HepG2 (cell line): ENCODE measurements at regions not wholly inside any gene's neighbourhood (a gene's known extent, or its start where the extent isn't known, plus 50 kb on each side); places are given as distances from the start of the nearest gene placed in this dataset.

ENCODE experiments used
- ATAC-seq: fragments of 200-7000 bp; cut with Tn5 transposase; 3 replicates; pipeline ENCODE4 v1.9.1; 2020; ENCODE audit warnings: mild to moderate bottlenecking, moderate library complexity
- BruUV-seq: library from RNA; stranded (reverse); fragments of 400-500 nt; replicated peaks from 2 replicates; lab custom pipeline; 2021; lab: Mats Ljungman, UMichigan
- CTCF ChIA-PET: fragments of 300-600 bp; formaldehyde crosslinking; extraction: SDS; loops from one replicate; lab custom pipeline; 2021; ENCODE audit warnings: low total read pairs, inconsistent platforms, low intra/inter-chr PET ratio; lab: Yijun Ruan, JAX
- POLR2A ChIA-PET: fragments of 350-600 bp; sonication (Branson Sonifier 250); formaldehyde crosslinking; loops from one replicate; lab custom pipeline; 2020; ENCODE audit warnings: antibody characterized with exemption, inconsistent platforms; lab: Yijun Ruan, JAX
- DNase-seq: peaks from one replicate; pipeline ENCODE4 v3.0.0-alpha.2; 2015; ENCODE audit warnings: low spot score
- FAIRE-seq: peaks from 3 replicates; lab custom pipeline; 2011; peaks lifted over from hg19 to GRCh38; lab: Jason Lieb, UNC
- H2AFZ ChIP-seq: one replicate; pipeline ENCODE4 v1.6.1; 2011; ENCODE audit warnings: low read length, inconsistent platforms
- H3K27ac ChIP-seq: fragments of 300-600 bp; 3 replicates; pipeline ENCODE4 v1.8.0; 2011; ENCODE audit warnings: mixed run types, mild to moderate bottlenecking, mixed read lengths, low read length, inconsistent platforms; ENCODE audit not compliant: insufficient read depth; ENCODE audit errors: extremely low read length
- H3K27me3 ChIP-seq, 2 experiments: fragments of 200-600 bp in 1 of 2; 2 replicates in 1 of 2; 3 replicates in 1 of 2; pipeline versions ENCODE4 v1.6.0 to v1.8.0; 2011; ENCODE audit warnings: low read length in 2 of 2, mild to moderate bottlenecking in 2 of 2, moderate library complexity in 2 of 2, inconsistent platforms in 1 of 2; ENCODE audit not compliant: insufficient read depth in 2 of 2, control insufficient read depth in 1 of 2
- H3K36me3 ChIP-seq, 2 experiments: fragments of 200-600 bp in 1 of 2; replicated peaks in 1 of 2; 2 replicates in 1 of 2; 3 replicates in 1 of 2; pipeline versions ENCODE4 v1.5.1 to v1.8.0; 2011; ENCODE audit warnings: low read length in 2 of 2, inconsistent platforms in 1 of 2; ENCODE audit not compliant: insufficient read depth in 2 of 2, control insufficient read depth in 1 of 2
- H3K4me1 ChIP-seq: 2 replicates; pipeline ENCODE4 v1.5.1; 2012; ENCODE audit warnings: low read length, inconsistent platforms; ENCODE audit not compliant: insufficient read depth
- H3K4me2 ChIP-seq: 2 replicates; pipeline ENCODE4 v1.6.0; 2011; ENCODE audit warnings: low read depth, low read length, inconsistent platforms
- H3K4me3 ChIP-seq, 3 experiments: fragments of 200-600 bp in 1 of 3; sonication (generic), shearing (Covaris generic) in 1 of 3; replicated peaks in 1 of 3; 2 replicates each; pipeline ENCODE4 v1.5.1; 2011 to 2016; ENCODE audit warnings: low read length in 3 of 3, inconsistent platforms in 2 of 3, low read depth in 2 of 3, mild to moderate bottlenecking in 2 of 3, control low read depth in 1 of 3, mixed read lengths in 1 of 3; ENCODE audit not compliant: insufficient read depth in 1 of 3
- H3K79me2 ChIP-seq: one replicate; pipeline ENCODE4 v1.6.1; 2011; ENCODE audit warnings: low read length, inconsistent platforms; ENCODE audit not compliant: insufficient read depth
- H3K9ac ChIP-seq: 2 replicates; pipeline ENCODE4 v1.6.0; 2011; ENCODE audit warnings: mild to moderate bottlenecking, low read depth, low read length, inconsistent platforms; ENCODE audit not compliant: insufficient read depth
- H3K9me3 ChIP-seq: 2 replicates; pipeline ENCODE4 v1.5.1; 2012; ENCODE audit warnings: mild to moderate bottlenecking, low read length
- H4K20me1 ChIP-seq: 2 replicates; pipeline ENCODE4 v1.6.0; 2011; ENCODE audit warnings: inconsistent platforms, mild to moderate bottlenecking, low read length, moderate library complexity; ENCODE audit not compliant: insufficient read depth
- DNMT3B ChIP-seq: conservative IDR thresholded peaks from 2 replicates; pipeline ENCODE4 v1.6.1; 2016; ENCODE audit warnings: missing biosample characterization, control low read depth
- TEAD3 ChIP-seq: optimal IDR thresholded peaks from 2 replicates; pipeline ENCODE3; 2016; ENCODE audit warnings: borderline replicate concordance
- ZNF296 ChIP-seq: sonication (generic); formaldehyde crosslinking; conservative IDR thresholded peaks from 2 replicates; pipeline ENCODE4 v1.5.0; 2020; ENCODE audit warnings: mild to moderate bottlenecking, missing genetic modification reagents
- ZNF317 ChIP-seq: sonication (generic); formaldehyde crosslinking; IDR thresholded peaks from 2 replicates; pipeline ENCODE4 v1.5.0; 2020; ENCODE audit warnings: mild to moderate bottlenecking, missing genetic modification reagents
- ZNF563 ChIP-seq: sonication (generic); formaldehyde crosslinking; IDR thresholded peaks from 2 replicates; pipeline ENCODE4 v1.8.0; 2022; ENCODE audit warnings: mild to moderate bottlenecking, moderate library complexity, missing genetic modification reagents
- ZNF703 ChIP-seq: sonication (generic); formaldehyde crosslinking; IDR thresholded peaks from 2 replicates; pipeline ENCODE4 v1.5.1; 2020; ENCODE audit warnings: missing genetic modification reagents, mild to moderate bottlenecking, moderate library complexity, borderline replicate concordance
- ZNF709 ChIP-seq: sonication (generic); formaldehyde crosslinking; IDR thresholded peaks from 2 replicates; pipeline ENCODE4 v1.5.0; 2020; ENCODE audit warnings: mild to moderate bottlenecking, missing genetic modification reagents
- ZNF775 ChIP-seq: sonication (generic); formaldehyde crosslinking; IDR thresholded peaks from 2 replicates; pipeline ENCODE4 v1.4.0; 2020; ENCODE audit warnings: missing genetic modification reagents, mild to moderate bottlenecking, moderate library complexity, borderline replicate concordance
- ZNF788 ChIP-seq: sonication (generic); formaldehyde crosslinking; IDR thresholded peaks from 2 replicates; pipeline ENCODE4 v1.5.0; 2020; ENCODE audit warnings: mild to moderate bottlenecking, missing genetic modification reagents, borderline replicate concordance
- WGBS: methylation state at CpG from one replicate; pipeline ENCODE4 v1.1.6; 2017; ENCODE audit warnings: low lambda C conversion rate; 5-methylcytosine and 5-hydroxymethylcytosine counted together
- in situ Hi-C: cut with HindIII; loops from 2 replicates; pipeline ENCODE4 v1.10.0; 2017; ENCODE audit warnings: low pct_unique_long_range_greater_than_20kb; ENCODE audit not compliant: extremely low pct_ligation_motif_present
- intact Hi-C: fragments of 100-400 bp; cut with micrococcal nuclease; formaldehyde crosslinking; loops from one replicate; pipeline ENCODE4 v1.10.0; 2022; ENCODE audit not compliant: unreplicated experiment
- TF ChIP-seq, protein P1 (sequence below): sonication (generic); formaldehyde crosslinking; IDR thresholded peaks from 2 replicates; pipeline ENCODE4 v1.4.0; 2020; ENCODE audit warnings: missing genetic modification reagents
- TF ChIP-seq, protein P2 (sequence below): sonication (generic); formaldehyde crosslinking; IDR thresholded peaks from 2 replicates; pipeline ENCODE4 v1.9.0; 2021; ENCODE audit warnings: missing genetic modification reagents, borderline replicate concordance
- TF ChIP-seq, protein P3 (sequence below): sonication (generic); formaldehyde crosslinking; IDR thresholded peaks from 2 replicates; pipeline ENCODE4 v1.4.0; 2020; ENCODE audit warnings: missing genetic modification reagents, borderline replicate concordance
- TF ChIP-seq, protein P4 (sequence below): IDR thresholded peaks from 2 replicates; pipeline ENCODE4 v1.4.0; 2020; ENCODE audit warnings: mild to moderate bottlenecking, missing genetic modification reagents

DNA sequence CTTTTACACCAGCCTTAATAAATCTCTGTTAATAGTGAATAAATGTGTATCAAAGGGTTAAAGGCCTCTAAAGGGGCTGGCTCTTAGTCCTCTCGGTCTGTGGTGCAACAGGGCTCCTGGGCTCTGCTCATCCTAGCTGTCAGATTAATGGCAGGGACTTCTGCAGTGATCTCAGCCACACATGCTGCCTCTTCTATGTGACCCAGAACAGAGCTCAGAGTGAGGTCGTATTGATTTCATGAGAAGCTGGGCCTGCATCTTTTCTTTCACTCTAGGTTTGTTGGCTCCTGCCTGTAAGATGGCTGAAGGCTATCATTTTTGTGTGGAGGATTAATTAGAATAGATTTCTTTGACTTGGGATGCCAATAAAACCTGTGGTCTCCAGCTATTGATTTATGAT lies 165.0 kb upstream of the GLRA1 start:
- Histone ChIP-seq H3K4me3 (no peak overlapping the region), H3K27me3 (no peaks in the 10 kb centered on the region), H3K9ac (no peak overlapping the region), H2AFZ (no peak overlapping the region), H3K79me2 (no peaks in the 10 kb centered on the region), H3K4me1 (no peaks in the 10 kb centered on the region), H3K27ac (no peak overlapping the region), H4K20me1 (no peaks in the 10 kb centered on the region), H3K9me3 (no peaks in the 10 kb centered on the region), H3K36me3 (no peaks in the 10 kb centered on the region), H3K4me2 (no peak overlapping the region)
- ATAC-seq: no peak
- in situ Hi-C loops: no loop called here
- WGBS: 0% methylated on average over 2 of the region's 2 CpGs
- FAIRE-seq: no peak
- BruUV-seq: no TSS peak
- no peak for DNase-seq
- POLR2A ChIA-PET: no interaction called here
- CTCF ChIA-PET: no interaction called here
- intact Hi-C loops: no loop called here
- TF ChIP-seq ZNF775 (CRISPR knock-in tag) (no peak), ZNF563 (CRISPR knock-in tag) (no peak), DNMT3B (CRISPR knock-in tag) (no peak), ZNF296 (CRISPR knock-in tag) (no peak), ZNF709 (no peak), ZNF703 (no peak), ZNF317 (CRISPR knock-in tag) (no peak), TEAD3 (CRISPR knock-in tag) (no peak), ZNF788 (no peak)
- TF ChIP-seq, protein P1, sequence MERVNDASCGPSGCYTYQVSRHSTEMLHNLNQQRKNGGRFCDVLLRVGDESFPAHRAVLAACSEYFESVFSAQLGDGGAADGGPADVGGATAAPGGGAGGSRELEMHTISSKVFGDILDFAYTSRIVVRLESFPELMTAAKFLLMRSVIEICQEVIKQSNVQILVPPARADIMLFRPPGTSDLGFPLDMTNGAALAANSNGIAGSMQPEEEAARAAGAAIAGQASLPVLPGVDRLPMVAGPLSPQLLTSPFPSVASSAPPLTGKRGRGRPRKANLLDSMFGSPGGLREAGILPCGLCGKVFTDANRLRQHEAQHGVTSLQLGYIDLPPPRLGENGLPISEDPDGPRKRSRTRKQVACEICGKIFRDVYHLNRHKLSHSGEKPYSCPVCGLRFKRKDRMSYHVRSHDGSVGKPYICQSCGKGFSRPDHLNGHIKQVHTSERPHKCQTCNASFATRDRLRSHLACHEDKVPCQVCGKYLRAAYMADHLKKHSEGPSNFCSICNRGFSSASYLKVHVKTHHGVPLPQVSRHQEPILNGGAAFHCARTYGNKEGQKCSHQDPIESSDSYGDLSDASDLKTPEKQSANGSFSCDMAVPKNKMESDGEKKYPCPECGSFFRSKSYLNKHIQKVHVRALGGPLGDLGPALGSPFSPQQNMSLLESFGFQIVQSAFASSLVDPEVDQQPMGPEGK (CRISPR knock-in tag): no peak
- TF ChIP-seq, protein P2, sequence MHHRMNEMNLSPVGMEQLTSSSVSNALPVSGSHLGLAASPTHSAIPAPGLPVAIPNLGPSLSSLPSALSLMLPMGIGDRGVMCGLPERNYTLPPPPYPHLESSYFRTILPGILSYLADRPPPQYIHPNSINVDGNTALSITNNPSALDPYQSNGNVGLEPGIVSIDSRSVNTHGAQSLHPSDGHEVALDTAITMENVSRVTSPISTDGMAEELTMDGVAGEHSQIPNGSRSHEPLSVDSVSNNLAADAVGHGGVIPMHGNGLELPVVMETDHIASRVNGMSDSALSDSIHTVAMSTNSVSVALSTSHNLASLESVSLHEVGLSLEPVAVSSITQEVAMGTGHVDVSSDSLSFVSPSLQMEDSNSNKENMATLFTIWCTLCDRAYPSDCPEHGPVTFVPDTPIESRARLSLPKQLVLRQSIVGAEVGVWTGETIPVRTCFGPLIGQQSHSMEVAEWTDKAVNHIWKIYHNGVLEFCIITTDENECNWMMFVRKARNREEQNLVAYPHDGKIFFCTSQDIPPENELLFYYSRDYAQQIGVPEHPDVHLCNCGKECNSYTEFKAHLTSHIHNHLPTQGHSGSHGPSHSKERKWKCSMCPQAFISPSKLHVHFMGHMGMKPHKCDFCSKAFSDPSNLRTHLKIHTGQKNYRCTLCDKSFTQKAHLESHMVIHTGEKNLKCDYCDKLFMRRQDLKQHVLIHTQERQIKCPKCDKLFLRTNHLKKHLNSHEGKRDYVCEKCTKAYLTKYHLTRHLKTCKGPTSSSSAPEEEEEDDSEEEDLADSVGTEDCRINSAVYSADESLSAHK: no peak
- TF ChIP-seq, protein P3, sequence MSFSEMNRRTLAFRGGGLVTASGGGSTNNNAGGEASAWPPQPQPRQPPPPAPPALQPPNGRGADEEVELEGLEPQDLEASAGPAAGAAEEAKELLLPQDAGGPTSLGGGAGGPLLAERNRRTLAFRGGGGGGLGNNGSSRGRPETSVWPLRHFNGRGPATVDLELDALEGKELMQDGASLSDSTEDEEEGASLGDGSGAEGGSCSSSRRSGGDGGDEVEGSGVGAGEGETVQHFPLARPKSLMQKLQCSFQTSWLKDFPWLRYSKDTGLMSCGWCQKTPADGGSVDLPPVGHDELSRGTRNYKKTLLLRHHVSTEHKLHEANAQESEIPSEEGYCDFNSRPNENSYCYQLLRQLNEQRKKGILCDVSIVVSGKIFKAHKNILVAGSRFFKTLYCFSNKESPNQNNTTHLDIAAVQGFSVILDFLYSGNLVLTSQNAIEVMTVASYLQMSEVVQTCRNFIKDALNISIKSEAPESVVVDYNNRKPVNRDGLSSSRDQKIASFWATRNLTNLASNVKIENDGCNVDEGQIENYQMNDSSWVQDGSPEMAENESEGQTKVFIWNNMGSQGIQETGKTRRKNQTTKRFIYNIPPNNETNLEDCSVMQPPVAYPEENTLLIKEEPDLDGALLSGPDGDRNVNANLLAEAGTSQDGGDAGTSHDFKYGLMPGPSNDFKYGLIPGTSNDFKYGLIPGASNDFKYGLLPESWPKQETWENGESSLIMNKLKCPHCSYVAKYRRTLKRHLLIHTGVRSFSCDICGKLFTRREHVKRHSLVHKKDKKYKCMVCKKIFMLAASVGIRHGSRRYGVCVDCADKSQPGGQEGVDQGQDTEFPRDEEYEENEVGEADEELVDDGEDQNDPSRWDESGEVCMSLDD (CRISPR knock-in tag): no peak
- TF ChIP-seq, protein P4, sequence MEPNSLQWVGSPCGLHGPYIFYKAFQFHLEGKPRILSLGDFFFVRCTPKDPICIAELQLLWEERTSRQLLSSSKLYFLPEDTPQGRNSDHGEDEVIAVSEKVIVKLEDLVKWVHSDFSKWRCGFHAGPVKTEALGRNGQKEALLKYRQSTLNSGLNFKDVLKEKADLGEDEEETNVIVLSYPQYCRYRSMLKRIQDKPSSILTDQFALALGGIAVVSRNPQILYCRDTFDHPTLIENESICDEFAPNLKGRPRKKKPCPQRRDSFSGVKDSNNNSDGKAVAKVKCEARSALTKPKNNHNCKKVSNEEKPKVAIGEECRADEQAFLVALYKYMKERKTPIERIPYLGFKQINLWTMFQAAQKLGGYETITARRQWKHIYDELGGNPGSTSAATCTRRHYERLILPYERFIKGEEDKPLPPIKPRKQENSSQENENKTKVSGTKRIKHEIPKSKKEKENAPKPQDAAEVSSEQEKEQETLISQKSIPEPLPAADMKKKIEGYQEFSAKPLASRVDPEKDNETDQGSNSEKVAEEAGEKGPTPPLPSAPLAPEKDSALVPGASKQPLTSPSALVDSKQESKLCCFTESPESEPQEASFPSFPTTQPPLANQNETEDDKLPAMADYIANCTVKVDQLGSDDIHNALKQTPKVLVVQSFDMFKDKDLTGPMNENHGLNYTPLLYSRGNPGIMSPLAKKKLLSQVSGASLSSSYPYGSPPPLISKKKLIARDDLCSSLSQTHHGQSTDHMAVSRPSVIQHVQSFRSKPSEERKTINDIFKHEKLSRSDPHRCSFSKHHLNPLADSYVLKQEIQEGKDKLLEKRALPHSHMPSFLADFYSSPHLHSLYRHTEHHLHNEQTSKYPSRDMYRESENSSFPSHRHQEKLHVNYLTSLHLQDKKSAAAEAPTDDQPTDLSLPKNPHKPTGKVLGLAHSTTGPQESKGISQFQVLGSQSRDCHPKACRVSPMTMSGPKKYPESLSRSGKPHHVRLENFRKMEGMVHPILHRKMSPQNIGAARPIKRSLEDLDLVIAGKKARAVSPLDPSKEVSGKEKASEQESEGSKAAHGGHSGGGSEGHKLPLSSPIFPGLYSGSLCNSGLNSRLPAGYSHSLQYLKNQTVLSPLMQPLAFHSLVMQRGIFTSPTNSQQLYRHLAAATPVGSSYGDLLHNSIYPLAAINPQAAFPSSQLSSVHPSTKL (CRISPR knock-in tag): no peak
